ENCODE measurements at regions not wholly inside any gene's neighbourhood (a gene's known extent, or its start where the extent isn't known, plus 50 kb on each side); places are given as distances from the start of the nearest gene placed in this dataset.

GRCh38 chr15:31609906-31610305 is 283.3 kb downstream of the KLF13 start:
- TF ChIP-seq CTCF (IDR thresholded peaks at IDR 0.05; ENCODE audit: extremely low read depth in 1 of 2, insufficient read depth in 1 of 2, low read depth in 1 of 2, low read length in 2 of 2) (no peak), POLR2AphosphoS5 (IDR thresholded peaks at IDR 0.05; ENCODE audit: insufficient read depth, low read depth, low read length) (no peak), EZH2 (IDR thresholded peaks at IDR 0.05; ENCODE audit: borderline replicate concordance, low read depth, low read length, severe bottlenecking) (no peak)
- no peak for DNase-seq (ENCODE audit: low read depth, low spot score)
- BruUV-seq (replicated peaks), result no TSS peak
- intact Hi-C loops (cut with micrococcal nuclease), result no loop called here
- H3K27me3 ChIP-seq (ENCODE audit: control insufficient read depth in 2 of 2, insufficient read depth in 2 of 2, low read length in 2 of 2), result no peaks in the 10 kb centered on the region
- no peaks in the 10 kb centered on the region for H3K79me2 ChIP-seq (ENCODE audit: control insufficient read depth, insufficient read depth, low read length)
- dilution Hi-C loops (cut with MboI; ENCODE audit: extremely low pct_ligation_motif_present, low sequenced_read_pairs), result no loop called here
- POLR2A ChIA-PET, result no interaction called here
- H4K20me1 ChIP-seq (replicated peaks; ENCODE audit: control insufficient read depth, extremely low read depth, insufficient read depth, low read length), result no peaks in the 10 kb centered on the region
- no peak for FAIRE-seq
- no peak overlapping the region for H3K4me2 ChIP-seq (ENCODE audit: insufficient read depth, low read length)
- H3K36me3 ChIP-seq (ENCODE audit: control insufficient read depth in 2 of 2, extremely low read depth in 1 of 2, insufficient read depth in 2 of 2, low read length in 2 of 2), result no peaks in the 10 kb centered on the region
- no peak overlapping the region for H3K9ac ChIP-seq (replicated peaks; ENCODE audit: extremely low read depth, insufficient read depth, low read length)
- CTCF ChIA-PET, result no interaction called here
- no peaks in the 10 kb centered on the region for H3K9me3 ChIP-seq (replicated peaks; ENCODE audit: control insufficient read depth, insufficient read depth, low read length)
- H3K4me1 ChIP-seq (ENCODE audit: control insufficient read depth, extremely low read depth, insufficient read depth, low read length), result no peaks in the 10 kb centered on the region
- no peak overlapping the region for H2AFZ ChIP-seq (ENCODE audit: low read depth, low read length)
- H3K27ac ChIP-seq (ENCODE audit: insufficient read depth, low read depth, low read length), result no peak overlapping the region
- no peaks in the 10 kb centered on the region for H3K9me1 ChIP-seq (replicated peaks; ENCODE audit: control insufficient read depth, extremely low read depth, insufficient read depth, low read length)
- H3K4me3 ChIP-seq (replicated peaks in 1 of 3; ENCODE audit: insufficient read depth in 1 of 3, low read depth in 1 of 3, low read length in 3 of 3), result no peak overlapping the region

GRCh38 chr15:31615643-31616415 is 289.2 kb downstream of the KLF13 start:
- Histone ChIP-seq H3K27me3 (ENCODE audit: control insufficient read depth in 2 of 2, insufficient read depth in 2 of 2, low read length in 2 of 2) (no peaks in the 10 kb centered on the region), H4K20me1 (replicated peaks; ENCODE audit: control insufficient read depth, extremely low read depth, insufficient read depth, low read length) (no peaks in the 10 kb centered on the region), H3K79me2 (ENCODE audit: control insufficient read depth, insufficient read depth, low read length) (no peaks in the 10 kb centered on the region), H3K4me2 (ENCODE audit: insufficient read depth, low read length) (no peak overlapping the region), H3K4me1 (ENCODE audit: control insufficient read depth, extremely low read depth, insufficient read depth, low read length) (no peaks in the 10 kb centered on the region), H3K27ac (ENCODE audit: insufficient read depth, low read depth, low read length) (no peak overlapping the region), H2AFZ (ENCODE audit: low read depth, low read length) (no peak overlapping the region), H3K9me1 (replicated peaks; ENCODE audit: control insufficient read depth, extremely low read depth, insufficient read depth, low read length) (no peaks in the 10 kb centered on the region), H3K9ac (replicated peaks; ENCODE audit: extremely low read depth, insufficient read depth, low read length) (no peak overlapping the region), H3K4me3 (replicated peaks in 1 of 3; ENCODE audit: insufficient read depth in 1 of 3, low read depth in 1 of 3, low read length in 3 of 3) (no peak overlapping the region), H3K36me3 (ENCODE audit: control insufficient read depth in 2 of 2, extremely low read depth in 1 of 2, insufficient read depth in 2 of 2, low read length in 2 of 2) (no peaks in the 10 kb centered on the region), H3K9me3 (replicated peaks; ENCODE audit: control insufficient read depth, insufficient read depth, low read length) (no peaks in the 10 kb centered on the region)
- POLR2A ChIA-PET, result no interaction called here
- intact Hi-C loops (cut with micrococcal nuclease), result no loop called here
- FAIRE-seq, result no peak
- dilution Hi-C loops (cut with MboI; ENCODE audit: extremely low pct_ligation_motif_present, low sequenced_read_pairs), result no loop called here
- no peak for DNase-seq (ENCODE audit: low read depth, low spot score)
- TF ChIP-seq MYC (IDR thresholded peaks at IDR 0.05; ENCODE audit: low read depth, low read length), result no peak
- no peak for TF ChIP-seq JUN (IDR thresholded peaks at IDR 0.05; ENCODE audit: borderline replicate concordance, insufficient read depth, insufficient read length, low read depth)
- no peak for TF ChIP-seq FOS (IDR thresholded peaks at IDR 0.05; ENCODE audit: borderline replicate concordance, insufficient read depth, low read length)
- no peak for TF ChIP-seq POLR2A (IDR thresholded peaks at IDR 0.05; ENCODE audit: low read depth, low read length)
- no peak for TF ChIP-seq MAX (IDR thresholded peaks at IDR 0.05; ENCODE audit: insufficient read depth, insufficient read length)
- TF ChIP-seq CTCF (IDR thresholded peaks at IDR 0.05; ENCODE audit: extremely low read depth in 1 of 2, insufficient read depth in 1 of 2, low read depth in 1 of 2, low read length in 2 of 2), result no peak
- no peak for TF ChIP-seq POLR2AphosphoS5 (IDR thresholded peaks at IDR 0.05; ENCODE audit: insufficient read depth, low read depth, low read length)
- no peak for TF ChIP-seq EZH2 (IDR thresholded peaks at IDR 0.05; ENCODE audit: borderline replicate concordance, low read depth, low read length, severe bottlenecking)
- no peak for TF ChIP-seq GATA2 (IDR thresholded peaks at IDR 0.05; ENCODE audit: insufficient read depth, insufficient read length, low read depth, low read length)
- BruUV-seq (replicated peaks), result no TSS peak
- CTCF ChIA-PET, result no interaction called here

Data from endothelial cell of umbilical vein (primary cell).